ENCODE measurements at regions not wholly inside any gene's neighbourhood (a gene's known extent, or its start where the extent isn't known, plus 50 kb on each side); places are given as distances from the start of the nearest gene placed in this dataset.

- no peak overlapping the region for H3K4me3 ChIP-seq (ENCODE audit: low read depth, low read length)
- TF ChIP-seq CTCF (IDR thresholded peaks at IDR 0.05; ENCODE audit: insufficient read depth, low read depth, low read length) = no peak
- no peak for DNase-seq (ENCODE audit: low read depth)
Observed at GRCh38 chr3:137079571-137079970, 121.8 kb downstream of the IL20RB start.

GRCh38 chr3:137081711-137082110 is 123.9 kb downstream of the IL20RB start:
- no peak overlapping the region for H3K4me3 ChIP-seq (ENCODE audit: low read depth, low read length)
- TF ChIP-seq CTCF (IDR thresholded peaks at IDR 0.05; ENCODE audit: insufficient read depth, low read depth, low read length) = no peak

DNA sequence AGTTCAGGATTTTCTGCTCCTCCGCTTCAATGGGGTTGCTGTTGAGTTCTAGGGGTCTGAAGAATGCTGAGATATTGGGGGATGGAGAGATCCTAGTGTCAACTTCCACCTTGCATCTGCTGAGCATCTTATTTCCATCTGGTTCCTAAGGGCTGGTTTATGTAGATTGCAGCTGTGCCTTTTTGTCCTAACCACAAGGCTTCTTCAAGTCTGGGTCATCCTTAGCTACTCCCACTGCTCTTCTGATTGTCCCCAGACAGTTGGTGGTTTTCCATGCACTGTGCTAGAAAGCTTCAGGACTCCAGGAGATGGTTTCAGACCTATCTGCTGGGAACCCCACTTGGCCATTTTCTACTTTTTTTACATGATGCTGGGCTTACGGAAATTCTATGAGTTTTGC is 125.0 kb downstream of the IL20RB start:
- no peak overlapping the region for H3K4me3 ChIP-seq (ENCODE audit: low read depth, low read length)
- TF ChIP-seq CTCF (IDR thresholded peaks at IDR 0.05; ENCODE audit: insufficient read depth, low read depth, low read length) = no peak
- DNase-seq (ENCODE audit: low read depth) = no peak

More at GRCh38 chr3:137081711-137082110, 123.9 kb downstream of the IL20RB start:
- no peak for DNase-seq (ENCODE audit: low read depth)

DNA sequence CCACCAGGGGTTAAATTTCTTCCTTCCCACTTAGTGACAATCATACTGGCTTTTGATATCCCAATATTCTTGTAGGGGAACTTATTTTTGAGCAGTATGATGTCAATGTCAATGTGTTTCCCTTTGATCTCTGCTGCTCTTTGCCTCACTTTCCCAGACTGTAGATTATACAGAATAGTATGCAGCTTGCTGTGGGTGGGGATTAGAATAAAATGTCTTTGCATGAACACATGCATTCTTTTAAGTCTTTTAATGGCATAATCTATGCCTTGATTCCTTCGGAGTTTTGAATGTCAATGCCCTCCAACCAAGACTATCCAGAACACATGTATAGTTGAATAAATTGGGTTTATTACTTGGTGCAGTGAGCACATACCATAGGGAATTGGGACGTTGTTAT is 125.5 kb downstream of the IL20RB start:
- H3K4me3 ChIP-seq (ENCODE audit: low read depth, low read length) = no peak overlapping the region
- no peak for TF ChIP-seq CTCF (IDR thresholded peaks at IDR 0.05; ENCODE audit: insufficient read depth, low read depth, low read length)
- no peak for DNase-seq (ENCODE audit: low read depth)

DNA sequence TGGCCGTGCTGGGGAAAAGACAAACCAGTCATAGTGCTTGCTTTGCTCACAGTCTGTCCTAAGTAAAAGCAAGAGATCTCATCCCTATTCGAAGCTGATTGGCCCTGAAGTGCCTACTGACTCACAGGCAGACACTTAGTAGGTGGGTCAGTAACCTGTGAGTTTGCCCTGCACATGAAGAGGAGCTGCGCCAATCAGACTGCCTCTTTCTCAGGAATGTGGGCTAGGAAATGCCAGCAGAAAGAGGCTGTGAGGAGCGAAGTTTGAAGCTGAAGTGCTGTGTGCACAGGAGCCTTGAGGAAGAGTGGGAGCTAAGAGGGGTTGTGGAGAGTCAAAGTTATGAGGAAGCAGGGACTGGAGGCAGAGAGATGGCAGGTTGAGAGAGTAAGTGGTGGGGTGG is 126.8 kb downstream of the IL20RB start:
- no peak overlapping the region for H3K4me3 ChIP-seq (ENCODE audit: low read depth, low read length)
- TF ChIP-seq CTCF (IDR thresholded peaks at IDR 0.05; ENCODE audit: insufficient read depth, low read depth, low read length) = no peak
- DNase-seq (ENCODE audit: low read depth) = no peak

DNA sequence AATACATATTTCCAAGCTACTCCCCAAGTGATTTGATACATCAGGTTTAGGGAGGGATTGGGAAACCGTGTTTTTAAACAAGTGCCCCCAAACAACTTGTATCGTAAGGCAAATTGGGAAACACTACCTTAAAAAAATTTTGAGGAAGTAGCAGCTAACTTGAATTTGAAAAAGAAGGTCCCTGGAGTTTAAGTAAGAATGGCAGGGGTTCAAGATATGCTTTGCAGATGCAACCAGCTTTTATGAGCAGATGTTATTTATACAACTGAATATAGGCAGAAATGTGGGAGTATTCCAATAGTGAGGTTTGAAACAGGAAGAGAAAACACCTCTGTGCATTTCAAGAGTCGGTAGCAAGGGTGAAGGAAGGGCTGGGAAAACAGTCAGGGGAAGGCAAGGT is 139.6 kb downstream of the IL20RB start:
- DNase-seq (ENCODE audit: low read depth) = no peak
- no peak overlapping the region for H3K4me3 ChIP-seq (ENCODE audit: low read depth, low read length)
- no peak for TF ChIP-seq CTCF (IDR thresholded peaks at IDR 0.05; ENCODE audit: insufficient read depth, low read depth, low read length)

- no peak for TF ChIP-seq CTCF (IDR thresholded peaks at IDR 0.05; ENCODE audit: insufficient read depth, low read depth, low read length)
- no peak for DNase-seq (ENCODE audit: low read depth)
- H3K4me3 ChIP-seq (ENCODE audit: low read depth, low read length) = no peak overlapping the region
Observed at GRCh38 chr3:137097852-137098251, 140.1 kb downstream of the IL20RB start.
